RKO (cell line): ENCODE measurements at regions not wholly inside any gene's neighbourhood (a gene's known extent, or its start where the extent isn't known, plus 50 kb on each side); places are given as distances from the start of the nearest gene placed in this dataset.

Source experiments
- DNase-seq: peaks from one replicate; pipeline ENCODE4 v3.0.0-alpha.2; 2016; ENCODE audit warnings: low spot score

DNA sequence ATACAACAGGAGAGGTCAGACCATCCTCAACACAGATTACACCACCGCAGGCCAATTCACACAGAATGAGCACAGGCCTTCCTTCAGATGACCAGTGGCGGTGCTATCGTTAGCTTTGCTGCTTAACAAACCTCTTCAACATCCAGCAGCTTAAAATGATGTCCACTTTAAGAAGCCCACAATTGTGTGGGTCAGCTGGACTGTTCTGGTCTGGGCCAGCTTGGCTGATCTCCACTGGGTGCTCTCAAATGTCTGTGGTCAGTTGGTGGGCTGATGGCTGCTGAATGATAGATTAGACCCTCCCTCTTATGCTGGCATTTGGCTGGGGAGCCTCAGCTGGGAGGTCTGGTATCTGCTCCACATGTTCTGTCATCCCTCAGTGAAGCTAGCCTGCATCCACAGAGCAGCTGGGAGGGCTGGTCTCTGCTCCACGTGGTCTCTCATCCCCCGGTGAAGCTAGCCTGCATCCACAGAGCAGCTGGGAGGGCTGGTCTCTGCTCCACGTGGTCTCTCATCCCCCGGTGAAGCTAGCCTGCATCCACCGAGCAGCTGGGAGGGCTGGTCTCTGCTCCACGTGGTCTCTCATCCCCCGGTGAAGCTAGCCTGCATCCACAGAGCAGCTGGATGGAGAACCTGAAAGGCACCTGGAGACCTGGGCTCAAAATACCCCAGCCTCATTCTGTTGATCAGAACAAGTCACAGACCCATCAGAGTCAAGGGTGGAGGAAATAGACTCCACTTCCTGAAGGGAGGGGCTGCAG is 203.6 kb upstream of the DIO3 start:
- DNase-seq = no peak

DNA sequence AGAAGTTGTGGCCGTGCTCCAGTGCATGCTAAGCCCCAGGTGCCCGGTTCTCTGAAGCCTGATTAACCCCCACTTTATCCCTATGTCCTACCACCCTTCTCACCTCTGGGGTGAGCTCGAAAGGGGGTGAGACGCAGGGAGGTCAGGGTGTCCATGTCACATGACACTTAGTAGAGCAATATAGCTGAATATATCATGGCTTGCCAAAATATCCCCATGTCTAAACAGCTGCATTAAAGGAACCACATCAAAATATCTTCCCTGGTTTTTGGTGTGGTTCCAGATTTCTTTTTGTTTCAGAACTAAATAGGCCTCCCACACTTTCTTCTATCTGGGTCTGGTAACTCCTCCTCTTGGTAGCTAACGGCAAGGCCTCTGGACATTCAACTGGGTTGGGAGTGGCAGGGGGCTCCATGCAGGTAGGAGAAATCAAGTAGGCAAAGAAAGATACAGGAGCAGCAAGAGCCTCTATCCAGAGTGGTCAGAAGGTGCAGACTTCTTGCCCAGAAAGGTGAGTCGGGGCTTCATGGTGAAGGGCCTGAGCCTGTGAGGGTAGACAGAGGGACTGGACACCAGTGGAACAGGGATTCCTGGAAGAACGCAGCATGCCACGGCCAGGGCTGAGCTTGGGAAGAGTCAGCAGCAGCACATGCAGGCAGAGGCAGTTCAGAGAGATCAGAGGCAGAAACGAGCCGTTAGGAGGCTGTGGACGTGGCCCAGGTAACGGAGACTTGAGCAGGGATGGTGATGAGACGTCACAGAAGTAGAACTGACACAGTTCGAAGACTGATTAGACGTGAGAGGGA is 202.8 kb upstream of the DIO3 start:
- no peak for DNase-seq

DNA sequence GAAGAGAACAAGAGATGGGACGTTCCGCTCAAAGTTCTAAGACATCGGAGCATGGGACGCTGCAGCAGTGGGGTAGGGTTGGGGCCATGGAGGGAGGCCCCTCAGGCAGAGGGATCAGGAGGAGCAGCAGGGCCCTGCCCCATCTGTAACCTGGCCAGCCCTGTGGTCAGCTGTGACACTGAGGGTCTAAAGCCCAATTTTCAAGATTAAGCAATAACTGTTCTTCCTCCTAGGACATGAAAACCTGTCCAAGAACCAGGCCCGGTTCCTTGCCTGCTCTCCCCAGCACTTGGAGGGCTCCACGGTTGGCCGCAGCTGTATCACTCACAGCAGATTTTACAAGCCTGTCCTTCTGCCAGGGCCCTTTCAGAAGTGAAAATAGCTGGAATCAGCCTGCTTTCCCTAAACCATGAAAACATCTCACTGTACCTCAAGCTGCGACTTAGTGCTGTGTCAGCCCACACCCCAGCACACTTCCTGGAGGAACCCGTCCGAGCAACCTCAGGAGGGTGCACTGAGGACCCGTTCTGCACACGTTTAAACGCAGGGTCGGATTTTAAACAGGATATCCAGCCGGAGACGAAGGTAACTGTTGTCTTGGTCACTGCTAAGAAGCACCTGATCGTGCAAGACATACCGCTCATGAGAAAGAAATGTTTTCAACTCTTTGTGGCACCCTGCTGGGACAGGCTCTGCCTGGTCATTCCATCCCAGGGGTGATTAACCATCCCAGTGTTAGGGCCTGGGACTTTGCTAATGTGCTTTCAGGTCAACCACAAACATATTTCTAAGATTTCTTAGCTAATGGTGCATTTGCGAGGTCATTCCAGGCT is 201.9 kb upstream of the DIO3 start:
- DNase-seq = no peak

DNA sequence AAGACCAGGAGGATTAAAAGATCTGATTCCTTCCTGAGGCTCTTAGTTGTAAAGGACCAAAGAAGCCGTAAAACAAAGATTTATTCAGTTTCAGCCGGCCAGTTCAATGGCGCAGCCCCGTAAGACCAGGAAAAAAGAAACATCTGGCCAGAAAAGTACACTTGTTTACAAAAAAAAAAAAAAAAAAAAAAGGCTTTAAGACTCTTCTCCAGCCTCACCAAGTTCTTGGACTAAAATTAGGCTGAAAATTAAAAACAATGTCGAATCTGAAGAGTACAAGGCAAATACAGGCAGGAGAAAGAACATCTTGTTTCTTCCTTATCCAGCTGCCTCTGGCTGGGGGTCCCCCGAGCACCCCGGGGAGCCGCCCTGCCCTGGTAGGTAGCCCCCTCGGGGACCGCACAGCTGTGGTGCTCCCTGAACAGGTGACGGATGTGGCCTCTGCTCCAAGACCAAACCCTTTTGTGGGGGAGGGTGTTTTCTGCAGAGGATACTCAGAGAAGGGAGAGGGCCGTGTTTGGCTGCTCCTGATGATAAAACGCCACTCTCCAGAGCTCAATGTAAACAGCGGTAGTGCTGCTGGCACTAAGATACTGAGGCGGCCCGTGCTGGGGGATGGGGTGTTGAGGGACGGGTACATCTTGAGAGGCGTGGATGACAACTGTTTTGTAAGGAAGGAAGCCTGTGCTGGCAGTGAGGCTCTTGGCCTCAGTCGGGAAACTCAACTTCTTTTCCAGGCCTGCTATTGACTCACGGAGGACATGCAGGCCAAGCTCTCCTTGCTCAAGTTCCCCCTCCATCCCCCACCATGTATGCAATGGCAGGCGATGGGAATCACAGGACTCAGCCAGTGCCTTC is 201.0 kb upstream of the DIO3 start:
- no peak for DNase-seq

DNA sequence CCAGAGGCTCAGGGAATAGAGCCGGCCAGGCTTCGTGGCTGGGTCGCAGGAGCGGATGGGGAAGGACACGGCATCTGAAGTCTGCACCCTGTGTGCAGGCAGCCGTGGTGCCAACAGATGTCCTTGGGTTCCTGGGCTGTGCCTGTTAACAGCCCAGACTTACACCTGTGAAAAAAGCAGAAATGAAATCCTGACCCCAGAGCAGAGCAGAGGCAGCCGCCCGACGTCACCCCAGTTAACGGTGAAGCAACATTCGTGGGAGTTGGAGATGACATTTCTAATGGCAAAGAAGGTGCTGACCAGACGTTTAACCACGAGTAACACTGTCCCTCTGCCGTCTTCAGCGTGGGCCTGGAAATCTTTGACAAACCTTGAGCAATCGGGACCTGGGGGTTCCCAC is 200.3 kb upstream of the DIO3 start:
- DNase-seq = no peak

DNA sequence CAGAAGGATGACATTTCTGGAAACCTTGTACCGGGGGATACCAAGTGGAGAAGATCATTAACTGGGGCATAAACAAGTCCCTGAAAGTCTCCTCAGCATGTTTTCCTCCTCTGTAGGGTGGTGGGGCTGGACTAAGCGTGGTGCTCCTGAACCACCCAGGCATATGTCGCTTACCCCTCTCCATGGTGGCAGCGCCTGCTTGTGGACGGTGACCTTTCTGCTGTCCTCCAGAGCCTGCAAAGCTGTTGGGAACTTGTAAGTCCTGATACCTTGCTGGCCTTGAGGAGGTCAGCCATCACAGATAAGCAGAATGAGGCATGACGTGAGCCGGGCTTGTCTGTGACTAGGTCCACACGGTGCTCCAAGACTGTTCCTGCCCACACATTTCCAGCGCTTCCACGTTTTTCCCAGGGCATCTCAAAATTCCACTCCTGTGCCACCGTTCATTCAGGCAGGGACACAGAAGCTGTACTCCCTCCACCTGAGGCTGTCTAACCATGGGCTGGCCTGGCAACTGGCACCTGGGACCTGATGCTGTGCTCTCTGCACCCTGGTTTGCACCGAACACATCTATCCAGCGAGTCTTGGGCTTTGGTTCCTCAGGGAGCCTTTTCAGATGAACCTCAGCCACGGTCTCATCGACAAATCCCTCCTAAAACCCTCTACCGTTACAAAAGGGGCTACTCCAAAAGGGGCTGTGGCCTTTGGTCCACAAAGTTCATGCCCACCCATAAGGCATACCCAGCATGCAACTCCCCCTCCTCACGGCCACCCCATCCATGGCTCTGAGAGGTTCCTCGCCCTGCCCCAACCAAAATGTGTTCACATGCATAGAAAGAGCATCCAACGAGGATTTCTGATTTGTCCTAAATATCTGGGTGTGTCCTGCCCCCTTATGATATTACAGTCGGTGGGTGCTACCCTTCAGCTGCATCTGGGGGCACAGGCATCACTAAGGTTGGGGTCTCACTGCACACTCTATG is 199.6 kb upstream of the DIO3 start:
- DNase-seq = no peak

DNA sequence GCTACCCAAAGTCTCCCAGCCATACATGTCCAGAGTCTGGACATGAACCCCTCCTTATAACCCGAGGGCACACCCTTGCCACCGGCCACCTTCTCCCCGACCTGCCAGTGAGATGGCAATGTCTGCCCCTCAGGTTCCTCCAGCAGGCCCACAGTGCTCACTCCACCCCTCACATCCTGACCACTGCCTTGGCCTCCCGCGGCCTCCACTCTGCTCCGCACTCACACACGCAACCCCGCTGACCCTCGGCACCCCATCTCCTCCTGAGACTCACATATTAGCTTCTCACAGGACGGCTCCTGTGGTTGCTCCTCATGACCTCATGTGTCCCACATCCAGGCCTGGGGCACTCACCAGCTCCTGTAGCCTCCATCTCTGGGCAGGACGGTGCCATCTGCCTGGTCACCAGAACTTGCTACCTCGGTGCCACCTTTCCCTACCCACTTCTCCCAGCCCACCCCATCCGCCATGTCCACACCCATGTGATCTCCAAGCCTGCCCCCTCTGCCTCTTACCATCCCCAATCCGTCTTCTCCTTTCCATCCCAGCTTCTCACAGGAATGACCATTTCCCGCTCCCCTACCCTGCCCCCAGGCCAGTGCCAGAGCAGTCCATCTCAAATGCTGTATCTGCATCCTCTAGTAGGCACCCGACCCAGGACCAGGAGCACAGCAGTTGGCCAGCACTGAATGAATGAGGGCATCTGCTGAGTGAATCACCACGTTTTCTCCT is 198.6 kb upstream of the DIO3 start:
- no peak for DNase-seq

DNA sequence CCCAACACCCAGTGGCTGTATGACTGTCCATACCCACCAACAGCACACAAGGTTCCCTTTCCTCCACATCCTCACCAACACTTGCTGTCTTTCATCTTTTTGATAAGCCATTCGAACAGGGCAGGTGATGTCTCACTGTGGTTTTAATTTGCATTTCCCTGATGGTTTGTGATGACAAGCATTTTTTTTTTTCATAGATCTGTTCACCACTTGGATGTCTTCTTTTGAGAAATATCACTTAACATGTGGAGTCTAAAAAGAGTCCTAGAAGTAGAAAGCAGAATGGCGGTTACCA is 198.1 kb upstream of the DIO3 start:
- DNase-seq = no peak

DNA sequence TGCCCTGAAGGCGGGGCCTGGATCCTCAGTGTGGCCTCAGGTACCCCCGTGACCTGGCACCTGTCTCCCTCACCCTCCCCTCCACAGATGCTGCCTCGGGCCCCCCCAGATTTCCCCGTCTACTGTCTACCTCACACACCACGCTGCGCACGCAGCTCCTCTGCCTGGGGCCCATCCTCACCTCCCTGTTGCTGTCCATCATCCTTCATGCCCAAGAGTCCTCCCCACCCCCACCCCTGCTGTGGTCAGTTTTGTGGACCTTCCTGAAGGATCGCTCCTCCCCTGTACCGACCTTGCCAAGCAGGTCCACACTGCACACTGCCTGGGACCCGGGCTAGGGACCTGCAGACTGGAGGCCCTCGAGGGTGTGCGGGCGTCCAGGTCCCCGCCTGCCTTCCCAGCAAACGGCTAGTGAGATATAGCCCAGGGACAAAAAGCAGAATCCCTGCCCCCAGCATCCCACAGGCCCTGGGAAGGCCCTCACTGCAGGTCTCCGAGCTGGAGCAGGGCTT is 197.4 kb upstream of the DIO3 start:
- DNase-seq = no peak

DNA sequence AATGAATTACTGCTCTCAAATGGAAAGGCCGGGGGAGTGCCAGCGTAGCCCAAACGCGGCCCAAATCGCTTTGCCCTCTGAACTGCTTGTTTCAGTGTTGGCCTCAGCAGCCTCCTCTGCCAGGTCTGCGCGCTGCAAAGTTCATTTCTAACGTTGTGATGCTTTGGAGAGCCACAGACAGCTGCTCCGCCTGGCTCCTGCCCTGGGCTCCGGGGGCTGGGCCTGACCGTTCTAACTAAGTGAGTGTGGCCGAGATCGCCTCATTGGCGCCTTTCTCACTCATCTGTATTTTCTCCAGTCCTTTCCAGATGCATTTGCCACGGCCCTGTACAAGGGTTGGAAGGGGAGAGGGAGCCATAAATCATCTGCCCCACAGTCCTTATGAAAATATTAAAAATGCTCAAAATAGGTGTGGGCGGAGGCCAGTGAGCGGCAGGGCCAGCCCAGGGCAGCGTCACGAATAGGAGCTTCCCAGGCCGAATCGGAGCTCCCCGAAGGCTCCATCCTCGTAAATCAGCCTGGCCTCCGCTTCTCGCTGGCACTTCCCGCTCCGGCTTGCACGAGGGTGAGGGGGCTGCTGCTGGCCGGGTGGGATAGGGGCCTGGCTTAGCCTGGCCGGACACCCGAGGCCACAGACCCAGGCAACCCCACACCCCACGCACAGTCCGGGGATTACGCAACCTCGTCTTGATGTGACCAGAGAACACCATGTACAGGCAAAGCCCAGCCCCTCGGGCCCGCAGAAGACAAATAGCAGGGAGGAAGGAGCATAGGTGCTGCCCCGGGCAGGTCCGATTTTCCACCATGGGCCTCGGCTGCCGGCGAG is 196.6 kb upstream of the DIO3 start:
- DNase-seq = no peak

DNA sequence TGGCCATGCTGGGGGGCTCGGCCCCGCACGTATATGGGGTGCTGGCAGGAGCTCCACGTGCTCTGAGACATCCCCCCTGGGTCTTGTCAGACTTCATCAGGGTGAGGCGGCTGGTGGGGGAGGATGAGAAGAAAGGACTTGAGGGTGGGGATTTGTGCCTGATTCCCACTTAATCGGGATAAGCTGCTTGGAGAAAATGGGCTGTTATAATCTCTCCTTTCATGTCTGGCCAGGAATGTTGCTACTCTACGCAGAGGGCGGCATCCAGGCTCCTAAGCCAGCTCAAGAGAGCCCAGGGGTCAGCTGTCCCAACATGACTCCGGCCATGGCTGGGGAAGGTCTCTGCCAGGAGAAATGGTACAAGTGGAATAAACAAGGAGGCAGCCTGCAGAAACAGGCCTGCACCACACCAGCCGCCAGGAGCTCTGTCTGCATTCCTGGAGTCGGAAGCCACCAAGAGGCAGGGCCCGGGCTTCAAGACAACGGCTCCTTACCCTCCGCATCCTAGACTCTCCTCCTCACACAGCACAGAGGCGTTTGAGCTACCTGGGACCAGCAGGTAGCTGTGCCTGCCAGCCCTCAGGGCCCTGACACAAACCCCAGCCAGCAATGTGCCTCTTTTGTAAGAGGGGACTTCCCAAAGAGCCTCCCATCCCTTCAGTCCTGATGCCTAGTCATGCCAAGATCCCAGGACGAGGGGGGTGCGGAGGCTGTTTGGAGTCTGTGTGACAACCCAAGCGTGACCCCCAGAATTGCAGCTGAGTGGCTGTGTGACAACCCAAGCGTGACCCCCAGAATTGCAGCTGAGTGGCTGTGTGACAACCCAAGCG is 195.8 kb upstream of the DIO3 start:
- DNase-seq = no peak

DNA sequence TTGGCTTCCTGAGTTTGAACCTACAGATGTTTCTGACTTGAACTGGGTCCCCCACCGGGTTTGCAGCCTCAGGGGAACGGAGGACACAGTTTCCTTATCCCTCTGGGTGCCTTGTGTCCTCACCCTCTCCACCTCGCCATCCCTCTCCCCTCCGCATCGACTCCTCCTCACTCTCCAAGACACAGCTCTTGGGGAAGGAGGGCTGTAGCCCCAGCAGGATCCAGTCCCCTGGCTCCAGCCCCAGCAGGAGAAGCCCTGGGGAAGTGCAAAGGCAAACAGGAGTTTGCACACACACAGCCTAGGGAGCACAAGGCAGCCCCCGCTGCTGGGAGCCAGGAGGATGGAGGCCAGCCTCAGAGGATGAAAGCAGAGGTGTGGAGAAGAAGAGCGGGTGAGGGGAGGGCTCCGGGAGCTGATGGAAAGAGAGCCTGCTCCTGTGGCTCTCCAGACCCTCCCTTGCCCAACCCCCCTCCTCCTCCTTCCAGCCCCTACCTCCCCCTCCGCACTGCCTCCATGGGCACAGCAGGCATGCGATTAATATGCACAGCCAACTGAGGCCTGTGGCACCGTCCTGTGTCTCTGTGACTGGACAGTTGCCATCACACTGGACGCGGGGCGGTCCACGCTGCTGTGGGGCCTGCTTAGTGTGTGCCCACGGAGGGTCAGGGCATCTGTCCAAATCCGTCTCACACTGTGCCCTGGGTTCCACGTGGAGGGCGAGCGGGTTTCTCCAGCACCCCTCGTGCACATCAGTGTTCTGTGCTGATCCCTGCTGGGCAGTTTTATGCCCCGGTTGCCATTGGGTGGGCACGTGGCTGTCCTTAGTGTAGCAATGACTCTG is 193.7 kb upstream of the DIO3 start:
- DNase-seq = no peak

DNA sequence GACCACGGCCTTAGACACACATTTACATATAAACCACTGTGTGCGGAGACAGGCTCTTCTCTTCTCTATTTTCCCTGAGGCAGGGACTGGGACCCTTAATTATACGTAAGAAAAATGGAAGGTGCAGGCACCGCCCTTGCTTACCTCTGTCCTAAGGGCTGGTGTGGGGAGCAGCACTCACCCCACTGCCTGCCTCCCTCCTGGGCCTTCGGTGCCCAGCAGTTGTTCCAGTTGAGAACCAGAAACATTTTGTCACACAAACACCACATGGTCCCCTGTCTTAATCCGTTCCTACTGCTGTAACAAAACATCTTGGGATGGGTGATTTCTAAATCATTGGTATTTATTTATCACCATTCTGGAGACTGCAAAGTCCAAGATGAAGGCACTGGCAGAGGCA is 192.7 kb upstream of the DIO3 start:
- DNase-seq = no peak

DNA sequence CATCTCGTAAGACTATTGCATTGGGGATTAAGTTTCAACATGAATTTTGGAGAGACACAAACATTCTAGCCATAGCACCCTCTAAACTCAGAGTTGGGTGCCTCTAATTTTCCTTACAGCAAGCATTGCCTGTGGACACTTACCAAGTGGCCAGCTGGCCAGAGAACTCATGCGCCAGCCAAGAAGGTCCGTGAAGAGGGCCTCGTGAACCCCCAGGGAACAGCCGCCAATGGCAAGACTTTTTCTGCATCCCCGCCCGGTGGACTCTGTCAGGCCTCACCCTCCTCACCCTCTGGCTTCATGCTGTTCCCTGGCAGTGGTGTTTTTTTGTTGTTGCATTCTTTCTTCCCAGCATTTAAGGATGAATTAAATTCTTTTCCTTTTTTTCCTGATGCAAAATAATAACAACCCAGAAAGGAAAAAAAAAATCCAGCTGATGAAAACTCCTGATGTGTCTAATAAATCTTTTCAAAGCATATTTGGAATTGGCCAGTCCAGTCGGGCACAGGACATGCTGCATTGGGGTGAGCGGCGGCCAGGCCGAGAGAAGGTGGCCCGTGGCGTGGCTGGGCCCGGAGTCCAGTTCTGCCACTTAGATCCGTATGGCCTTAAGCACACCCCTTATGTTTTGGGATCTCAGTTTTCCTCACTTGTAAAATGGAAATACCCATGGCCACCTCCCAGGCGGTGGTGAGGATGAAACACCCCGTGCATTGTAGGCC is 191.9 kb upstream of the DIO3 start:
- DNase-seq = no peak

DNA sequence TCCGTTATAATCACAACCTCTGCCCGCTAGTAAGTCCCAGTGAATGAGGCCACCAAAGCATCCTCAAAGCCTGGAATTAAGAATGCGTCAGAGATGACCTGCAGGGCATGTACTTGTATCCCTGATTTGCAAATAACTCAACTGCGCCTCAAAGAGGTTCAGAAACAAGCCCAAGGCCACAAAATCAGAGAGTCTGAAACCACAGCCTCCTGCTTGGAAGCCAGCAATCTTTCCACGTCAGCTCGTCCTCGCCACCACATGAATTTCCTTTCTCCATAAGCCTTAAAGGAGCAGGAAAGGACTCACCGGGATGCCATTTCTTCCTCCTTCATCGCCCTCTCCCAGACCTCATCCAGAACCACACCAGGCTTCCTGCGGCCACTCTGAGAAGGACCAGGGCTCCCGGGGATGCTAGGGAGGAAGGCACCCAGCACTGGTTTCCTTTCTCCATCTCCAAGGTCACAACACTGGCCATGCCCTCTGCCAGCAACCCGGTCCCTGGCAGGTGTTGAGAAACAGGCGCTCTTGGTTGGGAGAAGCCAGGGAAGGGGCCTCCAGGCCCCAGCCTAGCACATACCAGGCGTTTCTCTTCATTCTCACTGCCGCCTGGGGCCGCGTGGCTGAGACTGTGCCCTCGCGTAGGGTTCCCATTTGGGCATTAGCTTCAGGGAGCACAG is 191.2 kb upstream of the DIO3 start:
- DNase-seq = no peak
